Mesothelial cell of epicardium (in vitro differentiated cells): ENCODE measurements at regions not wholly inside any gene's neighbourhood (a gene's known extent, or its start where the extent isn't known, plus 50 kb on each side); places are given as distances from the start of the nearest gene placed in this dataset.

Source experiments
- DNase-seq, 2 experiments: peaks; one replicate each; pipeline ENCODE4 v3.0.0; 2021; ENCODE audit warnings: low spot score in 2 of 2; ENCODE audit not compliant: unreplicated experiment in 2 of 2
- H3K27ac Mint-ChIP-seq: 2 replicates; pipeline ENCODE4 v1.8.0; 2021; ENCODE audit warnings: mixed read lengths
- H3K27me3 Mint-ChIP-seq: 2 replicates; pipeline ENCODE4 v1.8.0; 2021; ENCODE audit warnings: low read depth, mixed read lengths
- H3K36me3 Mint-ChIP-seq: 2 replicates; pipeline ENCODE4 v1.8.0; 2021; ENCODE audit warnings: mixed read lengths
- H3K4me1 Mint-ChIP-seq: 2 replicates; pipeline ENCODE4 v1.8.0; 2021; ENCODE audit warnings: mixed read lengths
- H3K4me3 Mint-ChIP-seq: 2 replicates; pipeline ENCODE4 v1.8.0; 2021; ENCODE audit warnings: mild to moderate bottlenecking, moderate library complexity, mixed read lengths
- H3K9me3 Mint-ChIP-seq: 2 replicates; pipeline ENCODE4 v1.8.0; 2021; ENCODE audit warnings: mixed read lengths
- CTCF ChIP-seq: fragments of 200-600 bp; sonication (generic); IDR thresholded peaks from one replicate; pipeline ENCODE4 v1.5.0; 2021; ENCODE audit warnings: antibody characterized with exemption; ENCODE audit not compliant: unreplicated experiment

DNA sequence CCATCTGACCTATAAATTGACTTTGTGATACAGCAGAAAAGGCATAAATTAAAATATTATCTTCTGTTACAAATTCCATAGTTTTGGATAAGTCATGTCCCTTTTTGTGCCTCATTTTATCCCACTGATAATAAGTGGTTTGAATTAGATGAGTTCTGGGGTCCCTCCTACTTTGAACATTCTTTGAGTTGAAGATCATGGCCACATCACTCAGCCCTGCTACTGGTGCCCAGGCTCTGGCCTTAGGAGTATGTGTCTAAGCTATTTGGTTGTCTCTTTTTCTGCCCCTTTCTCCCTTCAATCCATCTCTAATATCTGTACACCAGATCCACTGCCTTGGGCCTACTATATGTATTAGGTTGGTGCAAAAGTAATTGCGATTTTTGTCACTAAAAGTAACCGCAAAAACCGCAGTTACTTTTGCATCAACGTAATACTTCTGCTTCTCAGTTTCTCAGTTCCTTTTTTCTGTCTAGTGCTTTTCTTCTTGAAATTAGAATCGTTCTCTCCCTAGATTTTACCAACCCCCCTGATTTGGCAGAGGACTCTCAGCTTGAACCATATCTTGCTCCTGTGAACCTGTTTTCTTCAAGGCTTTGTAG lies 362.5 kb upstream of the TNP1 start:
- Mint-ChIP-seq H3K27me3 (no peaks in the 10 kb centered on the region), H3K27ac (no peak overlapping the region), H3K4me3 (no peak overlapping the region), H3K4me1 (peaks cover 4% of the 10 kb centered on the region), H3K36me3 (no peaks in the 10 kb centered on the region), H3K9me3 (no peaks in the 10 kb centered on the region)
- DNase-seq = no peak
- TF ChIP-seq CTCF = no peak

GRCh38 chr2:217220228-217221013 lies 360.6 kb upstream of the TNP1 start:
- peaks cover 14% of the 10 kb centered on the region for H3K4me1 Mint-ChIP-seq
- no peak for TF ChIP-seq CTCF
- no peaks in the 10 kb centered on the region for H3K9me3 Mint-ChIP-seq
- H3K4me3 Mint-ChIP-seq = no peak overlapping the region
- H3K27ac Mint-ChIP-seq = no peak overlapping the region
- H3K27me3 Mint-ChIP-seq = no peaks in the 10 kb centered on the region
- no peak for DNase-seq
- H3K36me3 Mint-ChIP-seq = no peaks in the 10 kb centered on the region

GRCh38 chr2:217219164-217219520 lies 359.3 kb upstream of the TNP1 start:
- no peaks in the 10 kb centered on the region for H3K9me3 Mint-ChIP-seq
- no peak for TF ChIP-seq CTCF
- H3K36me3 Mint-ChIP-seq = no peaks in the 10 kb centered on the region
- no peak overlapping the region for H3K4me3 Mint-ChIP-seq
- peaks cover 13% of the 10 kb centered on the region for H3K4me1 Mint-ChIP-seq
- no peak for DNase-seq
- no peaks in the 10 kb centered on the region for H3K27me3 Mint-ChIP-seq
- no peak overlapping the region for H3K27ac Mint-ChIP-seq

GRCh38 chr2:217218269-217219163 lies 358.7 kb upstream of the TNP1 start:
- no peak for TF ChIP-seq CTCF
- Mint-ChIP-seq H3K36me3 (no peaks in the 10 kb centered on the region), H3K9me3 (no peaks in the 10 kb centered on the region), H3K4me1 (peaks cover 13% of the 10 kb centered on the region), H3K27ac (no peak overlapping the region), H3K27me3 (no peaks in the 10 kb centered on the region), H3K4me3 (no peak overlapping the region)
- DNase-seq = no peak

DNA sequence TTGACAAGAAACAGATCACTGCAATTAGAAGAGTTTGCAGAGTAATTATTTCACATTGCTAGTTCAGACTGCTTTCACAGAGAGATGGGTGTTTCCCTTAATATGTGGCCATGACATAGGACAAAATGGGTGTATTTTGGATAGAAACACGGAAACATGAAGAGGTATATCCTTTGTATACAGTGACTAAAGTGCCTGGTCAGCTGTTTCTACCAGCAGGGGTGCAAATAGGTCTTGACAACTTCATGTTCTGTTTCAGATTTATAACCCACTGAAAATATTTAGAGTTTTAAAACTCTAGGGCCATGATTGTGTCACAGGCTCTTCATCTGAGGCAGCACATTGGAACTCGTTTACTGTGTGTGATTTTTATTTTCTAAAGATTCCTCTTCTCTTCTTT lies 357.1 kb upstream of the TNP1 start:
- Mint-ChIP-seq H3K4me3 (no peak overlapping the region), H3K9me3 (no peaks in the 10 kb centered on the region), H3K27me3 (no peaks in the 10 kb centered on the region), H3K4me1 (peaks cover 13% of the 10 kb centered on the region), H3K27ac (no peak overlapping the region), H3K36me3 (no peaks in the 10 kb centered on the region)
- TF ChIP-seq CTCF = no peak
- no peak for DNase-seq
